Heart left ventricle (tissue), 13 donors: ENCODE measurements at regions not wholly inside any gene's neighbourhood (a gene's known extent, or its start where the extent isn't known, plus 50 kb on each side); places are given as distances from the start of the nearest gene placed in this dataset.

Experiments
- CTCF ChIP-seq, 12 donors: fragments of 200-600 bp; sonication (generic) in 4 of 12; IDR thresholded peaks; one replicate each; pipeline versions ENCODE4 v1.5.0 to v1.8.0; 2018 to 2022; ENCODE audit warnings: antibody characterized with exemption in 12 of 12, mild to moderate bottlenecking in 5 of 12
- POLR2A ChIP-seq, 2 donors: fragments of 450-650 bp; IDR thresholded peaks; one replicate each; pipeline ENCODE4 v1.6.1; 2017; ENCODE audit warnings: antibody characterized with exemption in 2 of 2, mild to moderate bottlenecking in 2 of 2, moderate library complexity in 2 of 2
- donor health status: ischemic (EF 13 %, LVEDD 7.1; RV severe dilation, severe dysfunction).
- donor health status: DM: no; HTN: yes; CAD: no.
- donor health status: DM: no; HTN: no; CAD: no.
- donor health status: ischemic (EF 25% LVEDD 6.9; RV normal size, moderate dysfunction).
- donor health status: ischemic (EF 25% LVEDD 5.7; RV mildly dilated, moderate dysfunction).
- donor health status: ischemic (EF 35%, LVEDD 5.7; RV mildly dilated, moderate dysfunction).
- donor health status: nonischemic (EF 11% LVEDD 7.7; RV severe dilation, severe dysfunction).
- donor health status: DM: yes; HTN: yes; CAD: no.
- donor health status: PGD.
- donor health status: ischemic (EF 29% LVEDD 5.4; RV normal size, mild dysfunction).
- donor health status: nonischemic (EF 23%, LVEDD 6.1; RV moderate dilation, normal function).

DNA sequence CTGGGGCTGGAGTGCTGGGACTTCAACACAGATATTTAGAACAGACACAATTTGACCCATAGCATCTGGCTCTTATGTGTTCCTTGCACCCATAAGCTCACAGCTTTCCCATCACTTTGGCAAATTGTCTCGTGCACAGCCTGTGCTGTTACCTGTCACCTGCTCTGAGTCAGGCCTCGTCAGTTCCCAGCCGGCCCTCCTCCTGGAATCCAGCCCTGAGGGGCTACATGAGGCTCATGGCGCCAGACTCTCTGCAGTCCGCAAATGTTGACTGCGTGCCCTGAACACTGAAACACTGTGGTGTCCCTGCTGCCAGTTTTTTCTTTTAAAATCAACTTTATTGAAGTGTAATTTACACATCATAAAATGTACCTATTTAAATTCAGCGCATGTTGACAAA lies 65.4 kb upstream of the BZW1 start:
- TF ChIP-seq CTCF (IDR thresholded peaks at IDR 0.05): no peak
- TF ChIP-seq POLR2A (IDR thresholded peaks at IDR 0.05): no peak
